ENCODE measurements at regions not wholly inside any gene's neighbourhood (a gene's known extent, or its start where the extent isn't known, plus 50 kb on each side); places are given as distances from the start of the nearest gene placed in this dataset.

DNA sequence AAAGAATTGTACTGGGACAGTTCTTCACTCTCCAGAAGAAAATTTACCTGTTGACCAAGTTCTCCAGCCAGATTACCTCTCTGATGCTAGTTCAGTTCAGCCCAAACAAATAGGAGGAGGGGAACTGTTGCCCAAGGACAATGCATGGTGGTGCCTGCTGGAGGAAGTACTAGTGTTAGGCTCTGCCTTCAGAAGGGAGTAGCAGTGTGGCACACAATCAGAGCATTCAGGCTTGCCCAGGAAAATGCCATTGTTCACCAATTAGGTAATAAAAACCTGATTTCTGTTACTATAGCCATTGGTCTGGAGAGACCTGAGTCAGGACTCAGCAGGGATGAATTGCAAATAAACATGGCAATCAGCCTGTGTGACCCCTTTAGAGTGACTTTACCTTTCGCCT, 720.8 kb upstream of the ZNF608 start:
- H3K36me3 ChIP-seq = no peaks in the 10 kb centered on the region
- H3K4me1 Mint-ChIP-seq = peaks cover 28% of the 10 kb centered on the region
- no peaks in the 10 kb centered on the region for H4K20me1 ChIP-seq (ENCODE audit: low read depth)
- H3K36me3 Mint-ChIP-seq = no peaks in the 10 kb centered on the region
- no peak overlapping the region for H3K4me3 ChIP-seq
- no peak overlapping the region for H3K4me3 Mint-ChIP-seq
- H3K9ac ChIP-seq = no peak overlapping the region
- peaks cover 3% of the 10 kb centered on the region for H3K9me3 Mint-ChIP-seq
- H3K79me2 ChIP-seq (ENCODE audit: low read depth) = no peaks in the 10 kb centered on the region
- H3K27me3 Mint-ChIP-seq (ENCODE audit: insufficient read depth, low read depth) = peaks cover 2% of the 10 kb centered on the region
- no peak overlapping the region for H3K27ac Mint-ChIP-seq
- H3K4me2 ChIP-seq = no peak overlapping the region
- H3K27me3 ChIP-seq = no peaks in the 10 kb centered on the region
- no peak overlapping the region for H2AFZ ChIP-seq (replicated peaks)
- H3F3A ChIP-seq (ENCODE audit: low read depth) = no peaks in the 10 kb centered on the region
- H3K4me1 ChIP-seq = peaks cover 4% of the 10 kb centered on the region
- TF ChIP-seq EZH2phosphoT487 (IDR thresholded peaks at IDR 0.05) (no peak), EZH2 (IDR thresholded peaks at IDR 0.05) (no peak)
- TF ChIP-seq, protein P1, sequence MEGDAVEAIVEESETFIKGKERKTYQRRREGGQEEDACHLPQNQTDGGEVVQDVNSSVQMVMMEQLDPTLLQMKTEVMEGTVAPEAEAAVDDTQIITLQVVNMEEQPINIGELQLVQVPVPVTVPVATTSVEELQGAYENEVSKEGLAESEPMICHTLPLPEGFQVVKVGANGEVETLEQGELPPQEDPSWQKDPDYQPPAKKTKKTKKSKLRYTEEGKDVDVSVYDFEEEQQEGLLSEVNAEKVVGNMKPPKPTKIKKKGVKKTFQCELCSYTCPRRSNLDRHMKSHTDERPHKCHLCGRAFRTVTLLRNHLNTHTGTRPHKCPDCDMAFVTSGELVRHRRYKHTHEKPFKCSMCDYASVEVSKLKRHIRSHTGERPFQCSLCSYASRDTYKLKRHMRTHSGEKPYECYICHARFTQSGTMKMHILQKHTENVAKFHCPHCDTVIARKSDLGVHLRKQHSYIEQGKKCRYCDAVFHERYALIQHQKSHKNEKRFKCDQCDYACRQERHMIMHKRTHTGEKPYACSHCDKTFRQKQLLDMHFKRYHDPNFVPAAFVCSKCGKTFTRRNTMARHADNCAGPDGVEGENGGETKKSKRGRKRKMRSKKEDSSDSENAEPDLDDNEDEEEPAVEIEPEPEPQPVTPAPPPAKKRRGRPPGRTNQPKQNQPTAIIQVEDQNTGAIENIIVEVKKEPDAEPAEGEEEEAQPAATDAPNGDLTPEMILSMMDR (IDR thresholded peaks at IDR 0.05) = no peak
- no peaks in the 10 kb centered on the region for H3K9me3 ChIP-seq (ENCODE audit: low read depth)
- no peak overlapping the region for H3K27ac ChIP-seq
- no peak for DNase-seq (ENCODE audit: low spot score)

DNA sequence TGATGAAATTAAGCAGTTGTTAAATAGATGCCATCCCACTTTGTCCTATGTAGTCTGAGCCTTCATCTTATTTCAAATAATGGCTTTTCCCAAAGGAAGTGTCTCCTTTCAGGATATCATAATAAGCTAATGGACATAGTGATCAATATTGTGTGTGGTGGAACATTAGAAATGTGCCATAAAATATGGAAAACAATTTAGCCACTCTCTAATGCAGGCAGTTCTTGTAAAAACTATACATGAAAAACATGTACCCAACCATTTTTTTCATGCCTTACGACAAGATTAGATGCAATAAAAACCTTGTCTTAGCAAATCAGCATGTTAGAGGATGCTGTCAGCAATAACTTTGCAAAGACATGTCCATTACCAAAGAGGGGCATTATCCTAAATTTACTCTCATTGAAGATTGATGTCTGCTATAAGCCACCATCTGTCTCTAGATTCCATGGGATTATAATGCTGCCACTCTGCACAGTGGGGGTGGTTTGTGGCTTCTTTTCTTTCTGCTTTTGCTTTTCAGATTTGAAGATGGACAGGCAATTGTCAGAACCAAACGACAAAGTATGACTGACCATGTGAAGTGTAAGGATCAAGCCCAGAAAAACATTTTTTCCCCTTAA, 724.0 kb upstream of the ZNF608 start:
- H3F3A ChIP-seq (ENCODE audit: low read depth) = no peaks in the 10 kb centered on the region
- no peaks in the 10 kb centered on the region for H3K36me3 ChIP-seq
- peaks cover 4% of the 10 kb centered on the region for H3K4me1 ChIP-seq
- DNase-seq (ENCODE audit: low spot score) = no peak
- no peak overlapping the region for H3K4me3 ChIP-seq
- H3K27ac ChIP-seq = no peak overlapping the region
- Mint-ChIP-seq H3K36me3 (no peaks in the 10 kb centered on the region), H3K9me3 (no peaks in the 10 kb centered on the region), H3K27ac (peak overlapping the region; percentile 59), H3K27me3 (ENCODE audit: insufficient read depth, low read depth) (no peaks in the 10 kb centered on the region), H3K4me3 (no peak overlapping the region), H3K4me1 (peaks cover 28% of the 10 kb centered on the region)
- no peaks in the 10 kb centered on the region for H4K20me1 ChIP-seq (ENCODE audit: low read depth)
- no peaks in the 10 kb centered on the region for H3K27me3 ChIP-seq
- H3K79me2 ChIP-seq (ENCODE audit: low read depth) = no peaks in the 10 kb centered on the region
- no peak overlapping the region for H3K4me2 ChIP-seq
- H3K9ac ChIP-seq = no peak overlapping the region
- H3K9me3 ChIP-seq (ENCODE audit: low read depth) = no peaks in the 10 kb centered on the region
- TF ChIP-seq EZH2phosphoT487 (IDR thresholded peaks at IDR 0.05) (no peak), EZH2 (IDR thresholded peaks at IDR 0.05) (no peak)
- TF ChIP-seq, protein P1 (IDR thresholded peaks at IDR 0.05) = no peak
- H2AFZ ChIP-seq (replicated peaks) = no peak overlapping the region

DNA sequence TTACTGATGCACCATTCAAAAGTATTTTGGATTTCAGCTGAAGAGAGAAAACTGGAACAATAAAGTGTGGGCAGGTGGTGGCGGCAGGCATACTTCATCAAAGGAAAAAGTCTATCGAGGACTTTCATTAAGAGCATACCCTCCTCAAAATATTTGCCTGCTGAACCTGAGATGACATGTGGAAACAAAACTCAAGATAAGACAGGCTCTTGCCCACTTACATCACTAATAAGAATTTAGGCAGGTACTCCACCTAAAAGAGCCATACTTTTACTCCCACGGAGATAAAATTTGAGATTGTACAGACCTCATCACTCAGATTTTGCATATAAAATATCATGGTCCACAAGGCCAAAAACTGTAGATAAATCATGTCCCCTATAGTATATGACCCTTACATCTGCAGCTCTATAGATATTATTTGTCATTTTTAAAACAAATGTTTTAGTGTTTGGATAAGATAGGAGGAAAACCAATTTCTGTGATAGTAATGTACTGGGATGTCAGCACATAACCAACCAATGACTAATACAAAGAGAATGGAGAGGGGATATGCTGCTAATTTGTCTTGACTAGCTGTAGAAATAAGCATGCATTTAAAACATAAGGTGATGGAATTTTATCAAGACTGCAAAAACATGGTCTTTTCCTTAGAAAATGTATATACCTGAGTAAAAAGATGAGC, 730.6 kb upstream of the ZNF608 start:
- no peaks in the 10 kb centered on the region for H3K27me3 ChIP-seq
- no peak overlapping the region for H3K27ac Mint-ChIP-seq
- peaks cover 10% of the 10 kb centered on the region for H3F3A ChIP-seq (ENCODE audit: low read depth)
- no peak overlapping the region for H3K4me3 Mint-ChIP-seq
- peaks cover 5% of the 10 kb centered on the region for H3K36me3 Mint-ChIP-seq
- H3K4me2 ChIP-seq = no peak overlapping the region
- no peak overlapping the region for H2AFZ ChIP-seq (replicated peaks)
- no peaks in the 10 kb centered on the region for H3K79me2 ChIP-seq (ENCODE audit: low read depth)
- no peaks in the 10 kb centered on the region for H3K9me3 ChIP-seq (ENCODE audit: low read depth)
- H3K9me3 Mint-ChIP-seq = peaks cover 4% of the 10 kb centered on the region
- peaks cover 15% of the 10 kb centered on the region for H3K4me1 Mint-ChIP-seq
- H4K20me1 ChIP-seq (ENCODE audit: low read depth) = no peaks in the 10 kb centered on the region
- TF ChIP-seq EZH2 (IDR thresholded peaks at IDR 0.05) (no peak), EZH2phosphoT487 (IDR thresholded peaks at IDR 0.05) (no peak)
- TF ChIP-seq, protein P1 (IDR thresholded peaks at IDR 0.05) = no peak
- no peak overlapping the region for H3K4me3 ChIP-seq
- H3K36me3 ChIP-seq = no peaks in the 10 kb centered on the region
- peaks cover 3% of the 10 kb centered on the region for H3K27me3 Mint-ChIP-seq (ENCODE audit: insufficient read depth, low read depth)
- no peak for DNase-seq (ENCODE audit: low spot score)
- H3K9ac ChIP-seq = no peak overlapping the region
- no peak overlapping the region for H3K27ac ChIP-seq
- peaks cover 16% of the 10 kb centered on the region for H3K4me1 ChIP-seq
